B cell (primary cell): ENCODE measurements at regions not wholly inside any gene's neighbourhood (a gene's known extent, or its start where the extent isn't known, plus 50 kb on each side); places are given as distances from the start of the nearest gene placed in this dataset.

ENCODE experiments used
- EZH2 ChIP-seq: IDR thresholded peaks from 2 replicates; pipeline ENCODE4 v1.6.1; 2012; ENCODE audit warnings: borderline replicate concordance, low read depth, mild to moderate bottlenecking, moderate library complexity, low read length; ENCODE audit not compliant: insufficient read depth, poor library complexity, severe bottlenecking
- TF ChIP-seq, protein P1 (sequence below): fragments of 200-600 bp; IDR thresholded peaks from one replicate; pipeline ENCODE4 v1.8.0; 2022; ENCODE audit warnings: antibody characterized with exemption, mild to moderate bottlenecking

DNA sequence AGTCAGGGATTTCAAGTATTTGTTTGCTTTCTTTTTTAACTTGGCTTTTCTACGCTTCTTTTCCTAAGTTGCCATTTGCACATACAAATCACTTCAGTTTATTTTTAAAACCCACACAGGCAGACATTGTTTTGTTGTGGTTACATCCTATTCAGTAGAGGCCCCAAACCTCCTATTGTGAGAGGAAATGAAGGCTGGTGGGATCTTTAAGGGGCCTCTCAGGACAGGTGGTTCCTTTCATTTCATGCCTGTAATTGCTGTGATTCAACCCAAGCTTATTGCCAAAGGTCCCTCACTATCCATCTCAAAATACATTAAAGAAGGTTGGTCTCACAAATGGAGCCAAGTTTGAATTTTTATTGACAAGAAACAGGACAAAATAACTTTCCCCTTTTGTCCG is 257.1 kb downstream of the ADAMTS20 start:
- TF ChIP-seq, protein P1, sequence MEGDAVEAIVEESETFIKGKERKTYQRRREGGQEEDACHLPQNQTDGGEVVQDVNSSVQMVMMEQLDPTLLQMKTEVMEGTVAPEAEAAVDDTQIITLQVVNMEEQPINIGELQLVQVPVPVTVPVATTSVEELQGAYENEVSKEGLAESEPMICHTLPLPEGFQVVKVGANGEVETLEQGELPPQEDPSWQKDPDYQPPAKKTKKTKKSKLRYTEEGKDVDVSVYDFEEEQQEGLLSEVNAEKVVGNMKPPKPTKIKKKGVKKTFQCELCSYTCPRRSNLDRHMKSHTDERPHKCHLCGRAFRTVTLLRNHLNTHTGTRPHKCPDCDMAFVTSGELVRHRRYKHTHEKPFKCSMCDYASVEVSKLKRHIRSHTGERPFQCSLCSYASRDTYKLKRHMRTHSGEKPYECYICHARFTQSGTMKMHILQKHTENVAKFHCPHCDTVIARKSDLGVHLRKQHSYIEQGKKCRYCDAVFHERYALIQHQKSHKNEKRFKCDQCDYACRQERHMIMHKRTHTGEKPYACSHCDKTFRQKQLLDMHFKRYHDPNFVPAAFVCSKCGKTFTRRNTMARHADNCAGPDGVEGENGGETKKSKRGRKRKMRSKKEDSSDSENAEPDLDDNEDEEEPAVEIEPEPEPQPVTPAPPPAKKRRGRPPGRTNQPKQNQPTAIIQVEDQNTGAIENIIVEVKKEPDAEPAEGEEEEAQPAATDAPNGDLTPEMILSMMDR = no peak
- TF ChIP-seq EZH2 = no peak
